Spinal cord (tissue), 9 donors: ENCODE measurements at regions not wholly inside any gene's neighbourhood (a gene's known extent, or its start where the extent isn't known, plus 50 kb on each side); places are given as distances from the start of the nearest gene placed in this dataset.
"Not testable (repeated sequence)": the region's sequence is repeated elsewhere in the genome, so short reads cannot be mapped to it uniquely, and the experiment has no call there.

Source experiments
- DNase-seq, 6 donors: peaks; one replicate each; pipeline versions ENCODE4 v3.0.0 to v3.0.0-alpha.2; 2013 to 2015; ENCODE audit warnings: low spot score in 6 of 6, low read depth in 4 of 6
- H3K27ac ChIP-seq: one replicate; pipeline ENCODE4 v1.5.1; 2013; ENCODE audit warnings: low read depth, low read length, control low read depth
- H3K27me3 ChIP-seq: one replicate; pipeline ENCODE4 v1.6.1; 2013; ENCODE audit warnings: low read length; ENCODE audit not compliant: control insufficient read depth, insufficient read depth
- H3K36me3 ChIP-seq: one replicate; pipeline ENCODE4 v1.6.1; 2013; ENCODE audit warnings: low read length; ENCODE audit not compliant: control insufficient read depth, insufficient read depth
- H3K4me1 ChIP-seq: one replicate; pipeline ENCODE4 v1.6.1; 2013; ENCODE audit warnings: low read length; ENCODE audit not compliant: control insufficient read depth, insufficient read depth
- H3K4me3 ChIP-seq: one replicate; pipeline ENCODE4 v1.5.1; 2013; ENCODE audit warnings: low read depth, low read length, control low read depth
- H3K9me3 ChIP-seq: one replicate; pipeline ENCODE4 v1.6.1; 2013; ENCODE audit warnings: low read length; ENCODE audit not compliant: control insufficient read depth, insufficient read depth
- WGBS: methylation state at CpG from one replicate; pipeline ENCODE4 v1.1.5; 2013; ENCODE audit warnings: missing lambda C conversion rate; ENCODE audit not compliant: insufficient coverage; 5-methylcytosine and 5-hydroxymethylcytosine counted together
- donor health status: healthy.

DNA sequence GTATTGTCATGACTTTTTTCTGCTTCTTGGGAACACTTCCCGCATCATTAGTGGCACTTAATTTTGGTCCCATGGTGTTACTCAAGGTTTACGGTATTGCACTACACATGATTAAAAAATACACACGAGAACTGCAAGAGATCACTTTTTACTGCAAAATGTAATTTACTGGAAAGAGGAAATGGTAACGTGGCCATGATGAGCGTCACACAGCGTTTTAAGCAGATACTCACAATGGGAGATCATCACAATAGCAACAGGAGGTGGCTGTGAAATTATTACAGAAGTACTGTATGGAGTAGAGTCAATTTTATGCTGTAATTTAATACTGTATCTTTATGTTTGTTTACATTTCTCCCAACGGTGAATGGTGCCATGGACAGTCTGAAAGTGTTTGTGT lies 1510.3 kb downstream of the AMY1C start:
- H3K9me3 ChIP-seq: peaks cover 3% of the 10 kb centered on the region
- no peaks in the 10 kb centered on the region for H3K36me3 ChIP-seq
- no peak overlapping the region for H3K27ac ChIP-seq
- WGBS: 60% methylated on average over 3 of the region's 7 CpGs
- H3K4me1 ChIP-seq: no peaks in the 10 kb centered on the region
- peak in 3 of 6 donors; percentile 4 to 88 (median 9) for DNase-seq
- no peak overlapping the region for H3K4me3 ChIP-seq
- H3K27me3 ChIP-seq: no peaks in the 10 kb centered on the region

DNA sequence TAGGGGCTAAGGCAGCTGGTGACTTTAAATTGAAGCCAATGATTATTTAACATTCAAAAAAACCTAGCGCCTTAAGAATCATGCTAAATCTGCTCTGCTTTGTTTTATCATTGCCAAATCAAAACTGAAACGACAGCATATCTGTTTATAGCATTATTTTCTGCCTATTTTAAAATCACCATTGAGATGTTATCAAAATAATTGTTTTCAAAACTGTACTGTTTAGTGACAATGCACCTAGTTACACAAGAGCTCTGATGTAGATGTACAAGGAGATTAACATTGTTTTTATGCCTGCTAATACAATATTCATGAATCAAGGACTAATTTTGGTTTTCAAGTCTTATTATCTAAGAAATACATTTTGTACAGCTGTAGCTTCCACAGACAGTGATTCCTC lies 1521.3 kb downstream of the AMY1C start:
- H3K36me3 ChIP-seq: no peaks in the 10 kb centered on the region
- no peak overlapping the region for H3K27ac ChIP-seq
- DNase-seq: no peak
- H3K4me3 ChIP-seq: no peak overlapping the region
- H3K4me1 ChIP-seq: no peaks in the 10 kb centered on the region
- no CpG with 5 or more reads among the region's 2 CpGs for WGBS
- H3K9me3 ChIP-seq: peaks cover 2% of the 10 kb centered on the region
- no peaks in the 10 kb centered on the region for H3K27me3 ChIP-seq

DNA sequence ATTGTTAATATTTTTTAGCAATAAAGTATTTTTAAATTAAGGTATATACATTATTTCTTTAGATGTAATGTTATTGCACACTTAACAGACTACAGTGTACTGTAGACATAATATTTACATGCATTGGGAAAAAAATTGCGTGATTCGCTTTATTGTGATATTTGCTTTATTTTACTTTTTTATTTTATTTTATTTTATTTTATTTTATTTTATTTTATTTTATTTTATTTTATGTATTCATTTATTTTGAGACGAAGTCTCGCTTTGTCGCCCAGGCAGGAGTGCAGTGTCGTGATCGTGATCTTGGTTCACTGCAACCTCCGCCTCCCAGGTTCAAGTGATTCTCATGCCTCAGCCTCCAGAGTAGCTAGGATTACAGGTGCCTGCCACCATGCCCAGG lies 1522.7 kb downstream of the AMY1C start:
- not testable (repeated sequence) for H3K4me3 ChIP-seq, H3K27me3 ChIP-seq, DNase-seq, H3K9me3 ChIP-seq, H3K4me1 ChIP-seq, H3K27ac ChIP-seq, H3K36me3 ChIP-seq
- 100% methylated on average over 3 of the region's 8 CpGs for WGBS

DNA sequence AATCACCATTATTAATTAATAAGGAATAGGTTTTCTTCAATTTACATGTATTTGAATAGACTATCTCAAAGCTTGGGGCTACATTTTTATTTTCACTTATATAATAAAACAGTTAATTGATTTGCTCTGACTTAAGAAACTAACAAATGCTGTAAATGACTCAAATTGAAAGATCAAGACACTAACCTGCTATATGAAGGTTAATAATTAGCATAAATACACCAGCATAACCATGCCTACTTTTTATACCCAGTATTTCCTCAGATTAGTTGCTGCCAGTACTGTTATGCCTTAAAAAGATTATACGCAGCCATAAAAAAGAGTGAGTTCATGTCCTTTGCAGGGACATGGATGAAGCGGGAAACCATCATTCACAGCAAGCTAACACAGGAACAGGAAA lies 1545.1 kb downstream of the AMY1C start:
- no peak overlapping the region for H3K4me3 ChIP-seq
- H3K4me1 ChIP-seq: no peaks in the 10 kb centered on the region
- no peak for DNase-seq
- no peaks in the 10 kb centered on the region for H3K27me3 ChIP-seq
- no peak overlapping the region for H3K27ac ChIP-seq
- no CpG with 5 or more reads among the region's 2 CpGs for WGBS
- no peaks in the 10 kb centered on the region for H3K36me3 ChIP-seq
- no peaks in the 10 kb centered on the region for H3K9me3 ChIP-seq

DNA sequence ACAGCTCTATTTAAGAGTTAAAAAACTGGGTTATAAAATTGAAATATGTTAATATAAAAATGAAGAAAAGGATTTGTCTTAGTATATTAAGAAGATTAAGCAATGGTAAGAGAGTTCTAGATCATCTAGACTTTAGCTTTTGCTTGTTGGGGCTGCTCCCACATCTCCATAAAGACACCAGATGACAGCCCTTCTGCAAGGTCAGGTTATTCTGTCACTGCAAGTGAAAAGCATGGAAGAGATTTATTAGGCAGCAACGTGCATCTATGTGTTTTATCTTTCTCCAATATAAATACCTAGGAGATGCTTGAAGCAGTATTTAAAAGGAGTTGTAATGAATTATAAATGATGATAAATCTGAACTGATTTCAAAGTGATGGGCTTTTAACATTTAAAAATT lies 1560.4 kb downstream of the AMY1C start:
- no peaks in the 10 kb centered on the region for H3K27me3 ChIP-seq
- H3K36me3 ChIP-seq: no peaks in the 10 kb centered on the region
- H3K27ac ChIP-seq: no peak overlapping the region
- no peak overlapping the region for H3K4me3 ChIP-seq
- H3K9me3 ChIP-seq: no peaks in the 10 kb centered on the region
- no CpG with 5 or more reads among the region's 1 CpG for WGBS
- DNase-seq: peak in 2 of 6 donors; percentile 0 to 26
- no peaks in the 10 kb centered on the region for H3K4me1 ChIP-seq

DNA sequence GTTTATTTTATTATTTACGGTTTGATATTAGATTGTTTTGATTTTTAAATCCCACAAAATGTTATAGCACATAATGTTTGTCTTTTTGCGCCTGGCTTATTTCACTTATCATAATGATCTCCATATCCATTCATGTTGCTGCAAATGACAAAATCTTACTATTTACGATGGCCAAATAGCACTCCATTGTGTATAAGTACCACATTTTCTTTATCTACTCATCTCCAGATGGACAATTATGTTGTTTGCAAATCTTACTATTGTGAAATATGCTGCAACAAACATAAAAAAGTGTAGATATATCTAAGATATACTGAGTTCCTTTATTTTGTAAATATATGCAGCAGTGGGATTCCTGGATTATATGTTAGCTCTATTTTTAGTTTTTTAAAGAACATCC lies 1568.3 kb downstream of the AMY1C start:
- H3K4me3 ChIP-seq: no peak overlapping the region
- H3K36me3 ChIP-seq: no peaks in the 10 kb centered on the region
- no peaks in the 10 kb centered on the region for H3K9me3 ChIP-seq
- no peaks in the 10 kb centered on the region for H3K27me3 ChIP-seq
- no peak for DNase-seq
- no peak overlapping the region for H3K27ac ChIP-seq
- 100% methylated on average over 1 of the region's 3 CpGs for WGBS
- no peaks in the 10 kb centered on the region for H3K4me1 ChIP-seq

DNA sequence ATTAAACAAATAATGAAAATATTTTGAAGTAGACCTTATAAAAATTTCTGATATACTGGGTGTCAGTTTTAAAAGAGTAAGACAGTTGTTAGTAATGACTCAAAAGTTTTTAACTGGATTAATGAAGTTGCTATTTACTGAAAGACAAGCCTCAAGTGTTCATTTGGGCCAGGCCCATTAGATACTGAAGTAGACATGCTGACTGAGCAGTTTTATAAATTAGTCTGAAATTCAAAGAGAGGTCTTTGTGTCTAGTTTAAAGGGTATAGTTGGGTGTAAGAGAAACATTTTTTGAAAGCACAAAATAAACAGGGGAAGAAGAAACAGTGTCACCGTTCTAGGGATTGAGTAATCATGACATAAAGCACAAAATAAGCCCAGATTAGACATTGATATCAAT lies 1577.2 kb downstream of the AMY1C start:
- Histone ChIP-seq H3K4me1 (no peaks in the 10 kb centered on the region), H3K9me3 (no peaks in the 10 kb centered on the region), H3K27me3 (no peaks in the 10 kb centered on the region), H3K4me3 (no peak overlapping the region), H3K27ac (no peak overlapping the region), H3K36me3 (no peaks in the 10 kb centered on the region)
- no CpG with 5 or more reads among the region's 1 CpG for WGBS
- DNase-seq: no peak

DNA sequence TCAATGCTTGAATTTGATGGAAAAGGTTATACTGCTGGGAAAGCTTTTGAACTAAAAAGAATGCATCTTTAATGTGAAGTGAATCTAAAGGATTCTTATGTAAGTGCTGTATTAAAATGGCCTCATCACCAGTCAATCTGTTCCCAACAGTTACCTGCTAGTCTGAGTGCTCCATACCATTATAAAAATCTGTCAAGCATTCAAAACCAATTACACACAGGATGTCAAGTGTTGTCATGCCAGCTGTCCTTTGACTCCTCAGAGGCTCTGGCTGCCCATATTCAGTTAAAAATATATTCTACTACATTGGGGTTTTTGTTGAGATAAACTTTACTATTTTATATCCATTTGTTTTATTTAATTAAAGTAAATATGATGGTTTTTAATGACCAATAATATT lies 1587.7 kb downstream of the AMY1C start:
- Histone ChIP-seq H3K27me3 (no peaks in the 10 kb centered on the region), H3K4me1 (no peaks in the 10 kb centered on the region), H3K4me3 (no peak overlapping the region), H3K27ac (no peak overlapping the region), H3K9me3 (no peaks in the 10 kb centered on the region), H3K36me3 (no peaks in the 10 kb centered on the region)
- DNase-seq: peak in 1 of 6 donors; percentile 43

DNA sequence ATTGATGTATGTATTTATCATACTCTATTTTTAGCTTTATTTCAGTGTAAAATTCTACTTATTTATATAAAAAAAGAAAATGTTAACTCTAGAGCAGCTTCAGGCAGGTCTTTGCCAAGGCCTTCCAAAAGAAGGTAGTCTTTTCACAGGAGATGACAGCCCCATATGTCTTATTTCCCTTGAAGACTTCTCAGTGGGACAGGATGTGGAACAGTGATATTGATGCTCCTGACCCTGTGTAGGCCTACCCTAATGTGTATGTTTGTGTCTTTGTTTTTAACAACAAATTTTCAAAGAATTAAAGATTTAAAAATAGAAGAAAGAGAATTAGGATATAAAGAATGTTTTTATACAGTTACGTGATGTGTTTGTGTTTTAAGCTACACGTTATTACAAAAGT lies 1593.6 kb downstream of the AMY1C start:
- Histone ChIP-seq H3K27me3 (no peaks in the 10 kb centered on the region), H3K36me3 (no peaks in the 10 kb centered on the region), H3K9me3 (no peaks in the 10 kb centered on the region), H3K4me1 (no peaks in the 10 kb centered on the region), H3K4me3 (no peak overlapping the region), H3K27ac (no peak overlapping the region)
- no CpG with 5 or more reads among the region's 2 CpGs for WGBS
- DNase-seq: no peak

DNA sequence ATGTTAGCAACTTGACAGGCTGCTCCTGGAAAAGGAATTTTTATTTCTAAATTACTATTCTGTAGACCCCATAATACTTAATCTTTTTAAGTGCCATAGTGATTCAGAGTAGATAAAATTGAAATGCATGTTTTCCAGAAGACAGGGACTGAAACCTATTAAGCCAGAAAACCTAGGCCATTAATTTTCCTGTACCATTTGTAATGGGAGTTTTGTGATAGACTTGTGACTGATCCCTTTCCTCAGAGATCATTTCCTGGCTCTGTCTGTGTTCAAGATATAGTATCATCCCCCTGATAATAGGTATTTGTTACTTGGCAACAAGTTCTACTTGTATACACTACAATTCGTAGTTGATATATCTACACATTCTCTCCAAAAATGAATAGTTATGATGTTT lies 1609.8 kb downstream of the AMY1C start:
- Histone ChIP-seq H3K36me3 (no peaks in the 10 kb centered on the region), H3K9me3 (no peaks in the 10 kb centered on the region), H3K4me1 (no peaks in the 10 kb centered on the region), H3K27me3 (no peaks in the 10 kb centered on the region), H3K4me3 (no peak overlapping the region), H3K27ac (no peak overlapping the region)
- peak in 2 of 6 donors; percentile 1 to 68 for DNase-seq
- WGBS: no CpG with 5 or more reads among the region's 1 CpG
